ENCODE measurements at regions not wholly inside any gene's neighbourhood (a gene's known extent, or its start where the extent isn't known, plus 50 kb on each side); places are given as distances from the start of the nearest gene placed in this dataset.
A peak's percentile ranks its signal among the peaks of the same experiment; 100 is the strongest.

- TF ChIP-seq RAD21 (IDR thresholded peaks at IDR 0.05; ENCODE audit: low read length): no peak
- TF ChIP-seq, protein P1, sequence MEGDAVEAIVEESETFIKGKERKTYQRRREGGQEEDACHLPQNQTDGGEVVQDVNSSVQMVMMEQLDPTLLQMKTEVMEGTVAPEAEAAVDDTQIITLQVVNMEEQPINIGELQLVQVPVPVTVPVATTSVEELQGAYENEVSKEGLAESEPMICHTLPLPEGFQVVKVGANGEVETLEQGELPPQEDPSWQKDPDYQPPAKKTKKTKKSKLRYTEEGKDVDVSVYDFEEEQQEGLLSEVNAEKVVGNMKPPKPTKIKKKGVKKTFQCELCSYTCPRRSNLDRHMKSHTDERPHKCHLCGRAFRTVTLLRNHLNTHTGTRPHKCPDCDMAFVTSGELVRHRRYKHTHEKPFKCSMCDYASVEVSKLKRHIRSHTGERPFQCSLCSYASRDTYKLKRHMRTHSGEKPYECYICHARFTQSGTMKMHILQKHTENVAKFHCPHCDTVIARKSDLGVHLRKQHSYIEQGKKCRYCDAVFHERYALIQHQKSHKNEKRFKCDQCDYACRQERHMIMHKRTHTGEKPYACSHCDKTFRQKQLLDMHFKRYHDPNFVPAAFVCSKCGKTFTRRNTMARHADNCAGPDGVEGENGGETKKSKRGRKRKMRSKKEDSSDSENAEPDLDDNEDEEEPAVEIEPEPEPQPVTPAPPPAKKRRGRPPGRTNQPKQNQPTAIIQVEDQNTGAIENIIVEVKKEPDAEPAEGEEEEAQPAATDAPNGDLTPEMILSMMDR (conservative IDR thresholded peaks at IDR 0.05; ENCODE audit: low read depth, low read length): no peak
- no peak for TF ChIP-seq CEBPB (IDR thresholded peaks at IDR 0.05; ENCODE audit: low read depth, low read length)
- TF ChIP-seq, protein P2, sequence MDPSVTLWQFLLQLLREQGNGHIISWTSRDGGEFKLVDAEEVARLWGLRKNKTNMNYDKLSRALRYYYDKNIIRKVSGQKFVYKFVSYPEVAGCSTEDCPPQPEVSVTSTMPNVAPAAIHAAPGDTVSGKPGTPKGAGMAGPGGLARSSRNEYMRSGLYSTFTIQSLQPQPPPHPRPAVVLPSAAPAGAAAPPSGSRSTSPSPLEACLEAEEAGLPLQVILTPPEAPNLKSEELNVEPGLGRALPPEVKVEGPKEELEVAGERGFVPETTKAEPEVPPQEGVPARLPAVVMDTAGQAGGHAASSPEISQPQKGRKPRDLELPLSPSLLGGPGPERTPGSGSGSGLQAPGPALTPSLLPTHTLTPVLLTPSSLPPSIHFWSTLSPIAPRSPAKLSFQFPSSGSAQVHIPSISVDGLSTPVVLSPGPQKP (IDR thresholded peaks at IDR 0.05; ENCODE audit: borderline replicate concordance, low read depth, low read length): no peak
- peak; percentile 87 for TF ChIP-seq BHLHE40 (IDR thresholded peaks at IDR 0.05; ENCODE audit: low read depth, low read length)
- TF ChIP-seq MXI1 (IDR thresholded peaks at IDR 0.05; ENCODE audit: borderline replicate concordance, low read depth, low read length): no peak
- no peak for TF ChIP-seq POLR2A (IDR thresholded peaks at IDR 0.05; ENCODE audit: low read depth, low read length)
- no peak for TF ChIP-seq MAFK (IDR thresholded peaks at IDR 0.05; ENCODE audit: low read depth, low read length)
- no peak for TF ChIP-seq FOS (IDR thresholded peaks at IDR 0.05; ENCODE audit: low read depth, low read length)
- TF ChIP-seq USF2 (IDR thresholded peaks at IDR 0.05; ENCODE audit: low read depth, low read length): peak; percentile 76
- TF ChIP-seq SMC3 (IDR thresholded peaks at IDR 0.05; ENCODE audit: low read depth, low read length): no peak
- no peak for TF ChIP-seq RCOR1 (IDR thresholded peaks at IDR 0.05; ENCODE audit: insufficient replicate concordance, low read length)
- no peak for TF ChIP-seq NFE2L2 (IDR thresholded peaks at IDR 0.05; ENCODE audit: low read depth, low read length)
- no peak for TF ChIP-seq RFX5 (IDR thresholded peaks at IDR 0.05; ENCODE audit: low read depth, low read length)
Observed at GRCh38 chr13:105446197-105446596, 1089.3 kb downstream of the EFNB2 start.

Measured in IMR-90 (cell line).